ENCODE measurements at regions not wholly inside any gene's neighbourhood (a gene's known extent, or its start where the extent isn't known, plus 50 kb on each side); places are given as distances from the start of the nearest gene placed in this dataset.

DNA sequence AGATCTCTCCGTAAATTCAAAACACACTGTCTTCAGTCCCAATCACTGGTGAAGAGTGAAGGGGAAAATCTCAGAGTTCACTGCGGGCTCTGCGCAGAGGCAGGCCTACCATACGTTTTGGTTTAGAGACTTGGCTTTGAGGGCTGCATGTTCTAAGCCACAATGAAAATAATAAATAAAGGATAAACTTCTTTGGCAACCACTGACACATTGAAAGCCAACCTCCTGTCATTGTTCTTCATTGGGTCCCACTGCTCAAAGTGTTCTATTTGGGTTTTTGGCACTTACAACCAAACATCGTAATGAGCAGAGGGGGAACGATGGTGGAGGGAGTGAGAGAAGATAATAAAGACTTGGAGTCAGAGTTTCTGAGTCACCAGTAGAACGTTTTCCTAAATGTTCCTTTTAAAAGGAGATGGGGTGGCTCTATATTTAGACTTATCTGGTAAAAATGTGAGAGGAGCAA, 472.9 kb downstream of the SOX6 start:
- Histone ChIP-seq H3K27ac (no peak overlapping the region), H3K36me3 (no peaks in the 10 kb centered on the region), H3K27me3 (peaks cover 0 to 16% (median 0%) of the 10 kb centered on the region in 3 donors), H3K4me3 (no peak overlapping the region), H3K9me3 (no peaks in the 10 kb centered on the region), H3K4me1 (peaks cover 0 to 13% (median 4%) of the 10 kb centered on the region in 4 donors)
- DNase-seq: no peak
- TF ChIP-seq POLR2A (IDR thresholded peaks at IDR 0.05) (no peak), POLR2AphosphoS5 (IDR thresholded peaks at IDR 0.05) (no peak), EP300 (IDR thresholded peaks at IDR 0.05) (no peak)
- TF ChIP-seq, protein P1, sequence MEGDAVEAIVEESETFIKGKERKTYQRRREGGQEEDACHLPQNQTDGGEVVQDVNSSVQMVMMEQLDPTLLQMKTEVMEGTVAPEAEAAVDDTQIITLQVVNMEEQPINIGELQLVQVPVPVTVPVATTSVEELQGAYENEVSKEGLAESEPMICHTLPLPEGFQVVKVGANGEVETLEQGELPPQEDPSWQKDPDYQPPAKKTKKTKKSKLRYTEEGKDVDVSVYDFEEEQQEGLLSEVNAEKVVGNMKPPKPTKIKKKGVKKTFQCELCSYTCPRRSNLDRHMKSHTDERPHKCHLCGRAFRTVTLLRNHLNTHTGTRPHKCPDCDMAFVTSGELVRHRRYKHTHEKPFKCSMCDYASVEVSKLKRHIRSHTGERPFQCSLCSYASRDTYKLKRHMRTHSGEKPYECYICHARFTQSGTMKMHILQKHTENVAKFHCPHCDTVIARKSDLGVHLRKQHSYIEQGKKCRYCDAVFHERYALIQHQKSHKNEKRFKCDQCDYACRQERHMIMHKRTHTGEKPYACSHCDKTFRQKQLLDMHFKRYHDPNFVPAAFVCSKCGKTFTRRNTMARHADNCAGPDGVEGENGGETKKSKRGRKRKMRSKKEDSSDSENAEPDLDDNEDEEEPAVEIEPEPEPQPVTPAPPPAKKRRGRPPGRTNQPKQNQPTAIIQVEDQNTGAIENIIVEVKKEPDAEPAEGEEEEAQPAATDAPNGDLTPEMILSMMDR (IDR thresholded peaks at IDR 0.05): no peak
- intact Hi-C loops (cut with DNase I): no loop called here
- 75 to 80% methylated on average over 7 of the region's 7 CpGs for WGBS, 2 donors

- no peak overlapping the region for H3K27ac ChIP-seq
- peaks cover 0 to 13% (median 4%) of the 10 kb centered on the region in 4 donors for H3K4me1 ChIP-seq
- WGBS, 2 donors: 90 to 94% methylated on average over 13 of the region's 13 CpGs
- H3K4me3 ChIP-seq: no peak overlapping the region
- H3K9me3 ChIP-seq: no peaks in the 10 kb centered on the region
- peaks cover 0 to 11% (median 0%) of the 10 kb centered on the region in 3 donors for H3K27me3 ChIP-seq
- intact Hi-C loops (cut with DNase I): no loop called here
- no peak for DNase-seq
- H3K36me3 ChIP-seq: no peaks in the 10 kb centered on the region
- TF ChIP-seq EP300 (IDR thresholded peaks at IDR 0.05): no peak
- TF ChIP-seq POLR2AphosphoS5 (IDR thresholded peaks at IDR 0.05): no peak
- no peak for TF ChIP-seq POLR2A (IDR thresholded peaks at IDR 0.05)
- TF ChIP-seq, protein P1 (IDR thresholded peaks at IDR 0.05): no peak
Measured at GRCh38 chr11:15884141-15884540, 472.2 kb downstream of the SOX6 start.

- H3K36me3 ChIP-seq: no peaks in the 10 kb centered on the region
- intact Hi-C loops (cut with DNase I): no loop called here
- H3K4me1 ChIP-seq: peaks cover 0 to 13% (median 4%) of the 10 kb centered on the region in 4 donors
- H3K27ac ChIP-seq: no peak overlapping the region
- TF ChIP-seq EP300 (IDR thresholded peaks at IDR 0.05) (no peak), POLR2AphosphoS5 (IDR thresholded peaks at IDR 0.05) (no peak), POLR2A (IDR thresholded peaks at IDR 0.05) (no peak)
- TF ChIP-seq, protein P1 (IDR thresholded peaks at IDR 0.05): no peak
- DNase-seq: no peak
- H3K27me3 ChIP-seq: peaks cover 0 to 5% (median 0%) of the 10 kb centered on the region in 3 donors
- no peak overlapping the region for H3K4me3 ChIP-seq
- H3K9me3 ChIP-seq: no peaks in the 10 kb centered on the region
- 63 to 72% methylated on average over 6 of the region's 6 CpGs for WGBS, 2 donors
Measured at GRCh38 chr11:15884777-15885540, 471.4 kb downstream of the SOX6 start.

- 81 to 92% methylated on average over 5 of the region's 5 CpGs for WGBS, 2 donors
Measured at GRCh38 chr11:15885854-15886253, 470.5 kb downstream of the SOX6 start.

More at GRCh38 chr11:15885854-15886253, 470.5 kb downstream of the SOX6 start:
- DNase-seq: no peak
- Histone ChIP-seq H3K9me3 (no peaks in the 10 kb centered on the region), H3K4me1 (peaks cover 0 to 13% (median 4%) of the 10 kb centered on the region in 4 donors), H3K27ac (no peak overlapping the region), H3K36me3 (no peaks in the 10 kb centered on the region), H3K4me3 (no peak overlapping the region), H3K27me3 (peaks cover 0 to under 1% (median 0%) of the 10 kb centered on the region in 3 donors)
- TF ChIP-seq, protein P1 (IDR thresholded peaks at IDR 0.05): no peak
- TF ChIP-seq POLR2A (IDR thresholded peaks at IDR 0.05) (no peak), EP300 (IDR thresholded peaks at IDR 0.05) (no peak), POLR2AphosphoS5 (IDR thresholded peaks at IDR 0.05) (no peak)
- intact Hi-C loops (cut with DNase I): no loop called here
